Left cardiac atrium (tissue), 4 donors: ENCODE measurements at regions not wholly inside any gene's neighbourhood (a gene's known extent, or its start where the extent isn't known, plus 50 kb on each side); places are given as distances from the start of the nearest gene placed in this dataset.

Experiments
- ATAC-seq, 2 donors: fragments of 200-7000 bp; cut with Tn5 transposase; one replicate each; pipeline ENCODE4 v1.9.1; 2020; ENCODE audit warnings: mild to moderate bottlenecking in 2 of 2, moderate library complexity in 2 of 2
- DNase-seq: peaks from one replicate; pipeline ENCODE4 v3.0.0-alpha.2; 2020
- intact Hi-C, 2 donors: fragments of 100-400 bp; cut with DNase I; formaldehyde crosslinking; loops; one replicate each; pipeline versions ENCODE4 v1.14.1 to v1.15.1; 2022 to 2023
- donor health status: DM: no; HTN: yes; CAD: no.
- donor health status: DM: no; HTN: yes; CAD: no; lungs with severe emphysema.
- donor health status: DM: yes; HTN: yes; CAD: no.
- donor health status: Dilated cardiomyopathy.

DNA sequence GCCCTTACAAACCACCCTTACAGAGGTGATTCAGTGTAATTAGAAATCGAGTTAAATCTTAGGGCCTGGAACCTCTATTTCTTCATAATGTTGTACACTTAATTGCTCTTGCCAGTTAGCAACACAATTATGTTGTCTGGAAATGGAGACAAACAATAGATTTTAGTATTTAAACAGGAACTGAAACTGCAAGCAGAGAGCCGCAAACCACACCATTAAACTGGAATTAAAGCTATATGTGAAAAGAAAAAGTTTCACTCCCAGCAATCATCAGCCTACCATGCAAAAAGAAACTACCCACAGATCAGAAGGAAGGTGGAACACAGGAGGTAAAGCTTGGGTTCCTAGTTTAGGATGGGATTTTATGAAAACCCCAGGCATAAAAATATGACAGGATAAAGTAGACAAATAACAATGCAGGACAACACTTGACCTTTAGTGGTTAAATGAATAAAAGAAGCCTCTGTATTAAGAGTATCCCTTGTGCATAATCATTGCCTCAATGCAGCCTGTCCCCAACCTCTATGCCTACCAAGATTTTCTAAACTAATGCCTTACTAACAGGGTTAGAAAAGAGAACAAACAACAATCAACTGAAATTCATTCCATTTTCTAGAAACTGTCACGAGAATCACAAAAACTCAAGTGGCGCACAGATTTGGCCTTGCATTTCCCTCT, 304.3 kb upstream of the ESRRG start:
- DNase-seq (no peak), ATAC-seq (no peak)
- intact Hi-C loops: no loop called here

DNA sequence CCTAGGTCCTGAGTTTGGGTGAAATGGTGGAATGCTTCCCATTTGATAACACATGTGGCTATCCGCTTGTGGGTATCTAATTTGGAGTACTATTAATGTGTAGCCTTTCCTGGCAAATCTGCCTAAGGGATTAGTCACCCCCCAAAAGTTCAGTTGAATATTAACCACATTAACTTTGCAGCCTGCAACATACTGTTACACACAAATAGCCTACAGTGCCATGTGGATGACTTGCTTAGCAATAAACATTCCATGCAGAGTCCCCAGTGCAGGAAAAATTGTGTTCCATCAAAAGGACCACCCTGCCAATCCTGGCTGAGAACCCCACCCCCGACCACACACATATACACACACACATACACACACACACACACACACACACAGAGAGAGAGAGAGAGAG, 303.3 kb upstream of the ESRRG start:
- no peak for DNase-seq
- ATAC-seq: no peak
- intact Hi-C loops: no loop called here

DNA sequence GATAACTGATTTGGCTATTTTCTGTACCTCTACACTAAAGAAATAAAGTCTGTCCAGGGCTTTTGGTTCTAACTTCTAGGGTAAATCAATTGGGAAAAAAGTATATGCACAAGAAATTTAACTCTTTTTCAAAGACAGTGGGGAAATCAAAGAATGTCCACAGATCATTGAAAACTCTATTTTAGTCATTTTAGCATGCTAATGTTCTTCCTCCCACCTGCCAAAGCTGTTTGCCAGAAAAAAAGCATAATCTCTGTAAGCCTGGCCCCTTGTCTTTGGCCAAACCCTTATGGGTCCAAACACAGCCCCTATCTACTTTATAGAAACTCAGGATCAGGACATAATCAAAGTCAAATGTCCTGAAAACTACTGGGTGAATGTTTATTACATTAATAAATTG, 302.2 kb upstream of the ESRRG start:
- no peak for ATAC-seq
- intact Hi-C loops: no loop called here
- DNase-seq: no peak

DNA sequence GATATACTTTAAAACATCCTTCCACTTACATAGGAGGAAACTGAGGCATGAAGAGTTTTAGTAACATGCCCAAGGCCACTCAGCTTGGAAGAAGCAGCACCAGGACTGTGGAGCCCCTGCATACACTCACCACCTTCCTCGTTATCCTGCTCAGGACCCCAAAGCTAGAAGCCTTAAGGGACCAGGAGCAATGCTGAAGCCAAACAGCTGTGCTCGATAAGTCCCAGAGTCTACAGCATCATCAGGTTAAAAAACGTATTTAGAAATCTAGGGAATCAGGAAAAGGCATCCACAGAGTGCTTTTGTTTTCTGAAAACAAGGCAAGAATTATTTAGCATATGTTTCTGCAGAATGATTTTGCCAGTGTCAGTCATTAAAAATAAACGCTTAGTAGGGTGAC, 301.7 kb upstream of the ESRRG start:
- intact Hi-C loops: no loop called here
- DNase-seq: no peak
- no peak for ATAC-seq

DNA sequence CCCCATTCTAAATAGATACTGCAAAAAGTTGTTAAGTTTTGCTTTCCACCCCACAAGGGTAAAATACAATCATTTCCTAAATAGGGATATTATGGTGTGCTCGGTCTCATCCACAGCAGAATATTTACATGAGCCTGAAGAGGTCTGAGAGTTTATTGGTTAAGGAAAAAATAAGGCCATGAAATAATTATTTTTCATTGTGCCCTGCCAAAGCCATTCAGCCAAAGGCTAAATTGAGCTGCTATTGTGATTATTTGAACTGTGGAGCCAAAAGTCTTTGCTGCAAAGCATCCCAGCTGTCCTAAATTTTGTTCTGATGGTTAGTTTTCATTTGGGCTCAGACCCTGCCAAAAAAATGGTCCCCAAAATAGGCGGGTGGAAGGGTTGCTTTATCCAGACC, 298.7 kb upstream of the ESRRG start:
- ATAC-seq: no peak
- intact Hi-C loops: no loop called here

DNA sequence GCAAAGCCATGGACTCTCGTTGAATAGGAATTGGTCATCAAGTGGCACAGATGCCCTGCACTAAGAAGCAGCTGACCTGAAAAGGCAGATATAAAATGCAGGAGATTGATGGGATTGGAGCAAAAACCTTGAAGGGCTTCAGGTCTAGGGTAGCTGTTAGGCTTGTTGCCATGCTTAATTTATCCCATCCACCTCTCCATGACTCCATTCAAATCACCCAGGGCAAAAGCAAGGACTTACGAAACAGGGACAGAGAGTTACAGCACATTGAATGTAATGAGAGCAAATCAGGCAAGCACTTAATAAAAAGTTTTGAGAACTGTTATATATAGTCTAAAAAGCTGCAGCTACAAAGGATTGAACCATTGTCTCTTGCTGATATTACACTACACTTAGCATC, 298.2 kb upstream of the ESRRG start:
- DNase-seq (no peak), ATAC-seq (no peak)
- intact Hi-C loops: no loop called here

More for the DNA sequence above, 298.7 kb upstream of the ESRRG start:
- DNase-seq: no peak

DNA sequence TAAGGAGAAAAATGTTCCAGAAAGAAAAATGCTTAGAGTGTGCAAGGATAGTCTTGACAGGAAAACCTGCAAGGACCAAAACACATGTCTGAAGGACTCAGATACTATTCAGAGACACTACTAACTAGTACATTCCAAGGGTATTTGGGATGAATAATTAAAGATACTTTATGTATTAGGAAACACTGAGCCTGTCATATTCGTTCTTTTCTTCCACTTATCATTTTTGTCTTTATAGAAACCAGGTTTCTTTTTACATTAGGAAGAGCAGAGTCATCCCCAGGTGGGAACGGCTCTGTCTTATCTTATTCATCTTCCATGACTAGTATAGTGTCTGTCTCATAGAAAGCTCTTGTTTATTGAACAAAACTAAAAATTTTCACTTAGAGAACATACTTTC, 296.2 kb upstream of the ESRRG start:
- ATAC-seq: no peak
- intact Hi-C loops: no loop called here

DNA sequence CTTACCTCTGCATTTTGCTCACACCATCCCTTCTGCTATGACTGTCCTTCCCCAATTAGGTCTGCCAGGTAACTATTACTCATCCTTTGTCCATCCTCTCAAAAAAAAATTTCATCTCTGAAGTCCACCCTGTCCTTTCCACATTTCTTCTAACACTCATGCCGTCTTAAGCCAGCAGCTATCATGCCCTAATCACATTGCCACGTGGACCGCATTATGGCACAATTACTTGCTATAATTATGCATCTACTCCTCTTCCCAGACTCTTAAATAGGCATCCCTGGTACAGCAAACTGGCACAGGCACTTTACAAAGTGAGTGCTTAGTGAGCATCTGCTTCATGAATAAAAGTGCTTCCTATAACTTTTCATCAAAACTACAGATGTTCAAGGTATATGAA, 295.4 kb upstream of the ESRRG start:
- DNase-seq (no peak), ATAC-seq (peak in 1 of 2 donors; percentile 59)
- intact Hi-C loops: no loop called here

More for the DNA sequence above, 296.2 kb upstream of the ESRRG start:
- no peak for DNase-seq

DNA sequence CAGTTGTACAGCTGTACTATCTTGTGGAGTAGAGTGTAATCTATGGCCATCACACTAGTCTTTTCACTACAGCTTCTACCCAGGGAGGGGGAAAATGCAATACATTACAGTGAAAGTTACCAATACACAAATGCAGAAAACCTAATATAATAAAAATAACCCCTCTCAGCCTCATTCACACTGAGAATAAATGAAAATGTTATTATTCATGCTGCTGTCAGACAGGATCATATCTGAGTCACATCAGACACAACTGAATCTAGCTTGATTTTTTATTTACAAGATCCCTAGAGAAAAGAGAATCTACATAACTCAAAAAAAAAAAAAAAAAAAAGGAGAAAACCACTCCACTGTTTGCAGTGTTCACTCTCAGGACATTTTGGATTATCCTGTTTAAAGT, 293.9 kb upstream of the ESRRG start:
- ATAC-seq (no peak), DNase-seq (no peak)
- intact Hi-C loops: no loop called here

DNA sequence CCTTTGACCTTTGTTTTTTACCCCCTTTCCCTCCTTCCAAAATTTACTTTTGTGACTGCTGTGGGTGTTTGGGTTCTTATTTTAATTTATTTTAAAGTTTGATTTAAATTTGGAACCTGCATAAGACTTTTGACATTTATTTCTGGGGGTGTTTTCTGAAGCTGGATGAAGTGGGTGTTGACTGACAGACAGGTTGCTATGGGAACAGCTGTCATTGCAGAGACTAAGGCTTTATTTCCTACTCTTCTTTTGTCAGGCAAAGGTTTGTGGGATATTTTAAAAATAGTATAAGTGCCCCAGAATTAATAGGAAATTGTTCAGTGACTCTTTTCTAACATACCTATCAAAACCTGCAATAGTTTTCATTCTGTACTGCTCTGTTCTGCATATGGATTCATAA, 290.8 kb upstream of the ESRRG start:
- intact Hi-C loops: no loop called here

DNA sequence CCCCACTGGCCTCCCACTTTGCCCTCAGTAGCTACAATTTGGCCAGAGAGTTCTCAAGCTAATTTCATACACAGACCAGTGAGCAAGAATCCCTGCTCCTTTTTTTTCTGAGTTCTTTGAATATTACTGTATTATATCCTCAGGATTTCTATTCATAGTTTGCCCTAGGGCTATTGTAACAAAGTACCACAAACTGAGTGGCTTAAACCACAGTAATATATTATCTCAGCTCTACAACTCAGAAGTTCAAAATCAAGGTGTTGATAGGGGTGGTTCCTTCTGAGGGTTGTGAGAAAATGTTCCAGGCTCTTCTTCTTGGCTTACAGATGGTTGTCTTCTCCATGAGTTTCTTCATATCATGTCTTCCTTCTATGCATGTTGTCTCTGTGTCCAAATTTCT, 289.4 kb upstream of the ESRRG start:
- ATAC-seq (no peak), DNase-seq (no peak)
- intact Hi-C loops: no loop called here

More for the DNA sequence above, 290.8 kb upstream of the ESRRG start:
- DNase-seq (no peak), ATAC-seq (no peak)

DNA sequence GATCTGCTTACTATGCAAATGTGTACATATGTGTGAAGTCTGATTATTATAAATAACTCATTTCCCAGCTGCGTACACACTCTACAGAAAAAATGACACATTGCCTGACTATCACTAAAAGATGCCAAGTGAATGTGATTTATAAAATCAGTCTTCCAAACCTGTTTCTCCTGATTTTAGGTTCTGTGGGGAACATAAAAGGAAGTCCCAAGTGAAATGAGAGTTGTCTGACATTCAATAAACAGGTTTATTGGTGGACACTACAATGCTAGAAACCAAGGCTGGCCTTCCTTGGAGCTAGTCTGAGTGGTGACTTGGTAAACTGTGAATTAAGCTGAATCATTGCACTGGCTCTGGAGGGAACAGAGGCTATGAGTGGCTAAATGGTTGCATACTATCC, 287.9 kb upstream of the ESRRG start:
- no peak for ATAC-seq
- intact Hi-C loops: no loop called here
- no peak for DNase-seq

DNA sequence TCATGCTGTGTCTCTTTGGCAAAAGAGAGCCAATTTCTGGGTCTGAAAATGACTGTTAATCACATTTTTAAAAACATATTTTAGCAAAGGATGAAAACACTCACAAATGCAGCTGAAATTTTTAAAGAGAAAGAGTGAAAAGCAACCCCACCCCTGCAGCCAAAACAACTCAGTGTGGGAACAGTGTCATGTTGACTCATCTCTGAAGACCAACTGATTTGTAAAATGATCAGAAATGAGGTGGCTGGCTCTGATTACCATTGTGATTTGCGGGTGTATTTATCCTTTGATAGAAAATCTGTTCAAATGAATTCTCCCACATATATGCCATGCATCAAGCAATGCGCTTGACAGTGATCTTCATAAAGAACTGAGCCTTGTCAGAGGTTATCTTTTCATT, 287.0 kb upstream of the ESRRG start:
- ATAC-seq (no peak), DNase-seq (no peak)
- intact Hi-C loops: no loop called here

DNA sequence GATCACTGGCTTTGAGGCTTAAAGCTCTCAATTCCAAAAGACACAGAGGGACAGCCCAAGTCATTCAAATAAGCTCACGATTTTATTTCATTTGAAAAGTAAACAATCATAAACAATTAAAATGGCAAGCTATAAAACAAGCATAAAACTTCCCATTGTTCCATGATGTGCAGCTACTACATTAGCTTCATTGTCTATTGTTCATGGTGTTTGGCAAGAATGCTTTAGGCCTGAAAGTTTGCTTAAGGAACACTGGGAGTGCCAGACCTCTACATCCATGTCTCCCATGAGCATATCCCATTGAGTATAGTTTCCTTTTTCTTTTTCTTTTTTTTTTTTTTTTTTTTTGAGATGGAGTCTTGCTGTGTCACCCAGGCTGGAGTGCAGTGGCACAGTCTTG, 286.1 kb upstream of the ESRRG start:
- intact Hi-C loops: no loop called here
- DNase-seq: no peak
- ATAC-seq: no peak

DNA sequence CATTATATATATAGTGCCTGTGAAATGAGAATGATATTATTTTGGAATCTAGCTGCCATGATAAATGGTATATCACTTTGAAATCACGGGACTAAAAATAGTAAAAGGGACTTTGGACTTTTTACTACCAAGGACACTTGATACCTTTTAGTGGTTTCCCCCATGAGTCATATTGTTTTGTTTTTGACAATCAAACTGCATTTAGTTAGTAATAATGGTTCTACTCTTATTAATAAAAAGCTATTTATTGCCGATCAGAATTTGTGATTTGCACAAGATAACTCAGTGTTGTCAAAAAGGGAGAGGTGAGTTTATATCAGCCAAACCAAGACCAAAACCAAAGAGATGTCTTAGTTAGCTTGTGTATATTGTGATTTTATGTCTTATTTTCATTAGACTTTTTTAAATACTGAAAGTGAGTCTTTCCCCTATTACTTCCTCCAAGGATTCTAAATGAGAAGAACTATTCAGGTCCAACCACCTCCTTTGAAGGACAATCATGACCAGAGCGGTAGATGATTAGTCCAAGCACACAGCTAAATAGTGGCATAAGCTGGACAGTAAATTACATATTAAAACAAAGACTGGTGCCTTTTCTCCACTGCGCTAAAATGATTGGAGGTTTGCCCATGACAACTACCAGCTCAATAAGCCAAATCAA, 281.7 kb upstream of the ESRRG start:
- DNase-seq (no peak), ATAC-seq (no peak)
- intact Hi-C loops: no loop called here

DNA sequence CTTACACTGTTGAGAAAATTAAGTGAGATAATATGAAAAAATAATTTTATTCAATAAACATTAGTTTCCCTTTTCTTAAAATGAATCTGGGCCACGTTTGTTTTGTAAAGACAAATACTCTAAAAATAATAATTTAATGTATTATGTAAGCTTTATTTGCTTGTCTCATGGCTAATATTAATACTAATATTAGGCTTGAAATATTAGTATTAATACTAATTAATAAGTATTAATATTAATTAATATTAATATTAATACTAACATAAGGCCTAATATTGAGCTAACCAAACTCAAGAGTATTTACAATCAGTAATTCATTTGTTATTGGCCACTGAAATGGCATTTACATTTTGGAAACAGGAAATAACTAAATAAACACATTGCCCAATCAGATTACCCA, 280.1 kb upstream of the ESRRG start:
- DNase-seq (no peak), ATAC-seq (no peak)
- intact Hi-C loops: no loop called here

DNA sequence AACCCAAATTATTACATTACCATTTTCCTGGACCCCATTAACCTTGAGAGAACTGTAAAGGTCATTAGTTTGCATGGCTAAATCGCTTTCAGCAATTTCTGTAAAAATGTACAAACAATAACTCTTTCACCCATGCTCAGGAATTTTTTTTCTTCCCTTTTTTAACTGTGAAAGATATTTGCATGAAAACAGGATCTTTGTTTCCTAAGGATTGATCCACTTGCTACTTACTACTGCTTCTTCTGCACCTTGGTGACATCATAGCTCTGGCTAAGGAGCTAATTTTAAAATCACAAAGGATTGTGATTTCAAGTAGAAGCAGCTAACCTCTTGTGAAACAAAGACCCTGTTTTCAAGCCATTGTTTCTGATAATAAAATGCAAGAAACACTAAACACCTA, 274.6 kb upstream of the ESRRG start:
- intact Hi-C loops: no loop called here
- ATAC-seq: no peak
- DNase-seq: no peak

DNA sequence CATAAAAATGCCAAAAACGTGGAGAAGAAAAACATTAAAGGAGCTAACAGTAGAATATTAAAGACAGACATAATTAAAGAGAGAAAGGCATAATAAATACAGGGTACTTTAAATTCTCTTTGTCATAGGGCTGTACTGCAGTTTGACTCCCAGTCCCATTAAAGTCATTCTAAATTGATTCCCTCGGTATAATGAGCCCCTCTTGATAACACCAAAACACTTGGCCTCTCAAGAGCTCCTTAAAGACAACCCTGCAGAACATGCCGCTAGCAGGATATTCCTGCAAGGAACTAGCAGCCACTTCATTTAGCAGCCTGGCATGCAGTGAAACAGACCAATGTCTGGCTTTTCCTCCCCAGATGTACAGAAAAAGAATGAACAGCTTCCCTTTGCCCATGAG, 273.8 kb upstream of the ESRRG start:
- no peak for ATAC-seq
- intact Hi-C loops: no loop called here
- no peak for DNase-seq

DNA sequence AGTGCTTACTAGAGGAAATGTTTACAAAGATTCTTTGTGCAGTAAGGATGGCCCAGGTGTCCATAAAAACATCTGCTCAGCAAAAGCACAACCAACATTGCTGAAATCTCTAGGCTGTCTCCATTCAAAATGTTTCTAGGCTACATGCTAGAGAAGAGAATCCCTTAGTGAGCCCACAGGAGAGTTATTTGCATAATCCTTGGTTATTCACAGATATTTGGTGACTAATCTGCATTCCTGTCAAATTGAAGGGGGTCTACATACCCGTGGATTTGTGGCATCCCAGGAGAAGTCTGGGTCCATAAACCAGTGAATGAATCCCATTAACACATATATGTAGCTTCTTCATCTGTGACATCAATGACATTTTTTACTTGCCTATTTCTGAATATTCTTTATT, 261.3 kb upstream of the ESRRG start:
- intact Hi-C loops: no loop called here
- no peak for ATAC-seq
- DNase-seq: no peak

DNA sequence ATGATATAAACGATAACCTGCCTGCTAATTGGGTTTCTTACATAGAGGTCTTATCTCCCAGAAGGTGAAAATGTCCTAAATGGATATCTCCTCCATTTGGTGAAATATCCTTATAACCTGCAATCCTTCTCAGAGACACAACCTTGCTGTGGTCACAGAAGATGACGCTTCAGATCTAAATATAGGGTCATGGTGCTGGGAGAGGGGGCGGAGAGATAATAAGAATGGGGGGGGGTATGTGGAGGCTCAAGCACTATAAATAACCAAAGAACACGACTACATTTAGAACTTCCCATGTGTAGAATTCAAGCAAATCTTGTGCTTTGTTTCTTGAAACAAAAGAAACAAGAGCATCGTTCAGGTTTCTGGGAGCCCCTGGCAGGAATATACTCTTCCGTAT, 260.6 kb upstream of the ESRRG start:
- DNase-seq (no peak), ATAC-seq (peak; percentile 53 to 70)
- intact Hi-C loops: no loop called here

DNA sequence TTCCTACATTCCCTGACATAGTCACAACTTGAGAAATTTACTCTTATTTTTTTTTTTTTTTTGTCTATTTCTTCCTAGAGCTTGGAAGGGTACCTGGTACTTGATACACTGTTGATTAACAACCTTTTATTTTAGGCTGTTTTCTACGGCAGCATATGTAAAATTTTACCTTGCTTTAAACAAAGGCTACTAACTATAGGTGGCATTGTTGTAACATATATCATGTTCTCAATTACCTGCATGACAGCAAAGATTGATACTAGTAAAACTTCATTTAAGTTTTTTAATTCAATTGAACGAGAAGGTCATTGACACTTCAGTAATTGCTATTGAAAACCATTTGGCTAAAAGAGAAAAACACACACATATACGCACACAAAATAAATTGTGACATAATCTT, 238.3 kb upstream of the ESRRG start:
- ATAC-seq (no peak), DNase-seq (no peak)
- intact Hi-C loops: no loop called here

DNA sequence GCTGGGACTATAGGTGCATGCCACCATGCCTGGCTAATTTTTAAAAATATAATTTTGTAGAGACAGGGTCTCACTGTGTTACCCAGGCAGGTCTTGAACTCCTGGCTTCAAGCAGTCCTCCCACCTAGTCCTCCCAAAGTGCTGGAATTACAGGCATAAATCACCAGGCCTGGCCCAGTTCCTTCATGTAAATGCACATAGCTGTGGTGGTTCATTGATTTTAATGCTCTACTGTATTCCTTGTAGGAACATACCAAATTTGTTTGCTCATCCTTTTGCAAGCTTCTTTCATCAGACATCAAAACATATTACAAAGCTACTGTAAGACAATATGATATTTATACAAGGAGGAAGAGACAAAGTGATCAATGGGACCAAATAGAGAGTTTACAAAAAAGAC, 237.5 kb upstream of the ESRRG start:
- intact Hi-C loops: no loop called here
- no peak for ATAC-seq
- no peak for DNase-seq
